HL-60 (cell line): ENCODE measurements at regions not wholly inside any gene's neighbourhood (a gene's known extent, or its start where the extent isn't known, plus 50 kb on each side); places are given as distances from the start of the nearest gene placed in this dataset.

Experiments
- DNase-seq, 2 experiments: peaks; one replicate each; pipeline ENCODE4 v3.0.0-alpha.2; 2010 to 2020; ENCODE audit warnings: low read depth in 1 of 2, low spot score in 1 of 2
- H3K27ac ChIP-seq: fragments of 250-450 bp; sonication (Bioruptor Pico); replicated peaks from 2 replicates; pipeline ENCODE4 v1.5.1; 2020; ENCODE audit warnings: mild to moderate bottlenecking, moderate library complexity
- H3K27me3 ChIP-seq: fragments of 250-450 bp; sonication (Bioruptor Pico); 2 replicates; pipeline ENCODE4 v1.5.1; 2021; ENCODE audit warnings: mild to moderate bottlenecking, moderate library complexity; ENCODE audit not compliant: insufficient read depth, poor library complexity, severe bottlenecking
- H3K4me3 ChIP-seq: replicated peaks from 2 replicates; pipeline ENCODE4 v1.5.1; 2011; ENCODE audit warnings: mild to moderate bottlenecking, control low read depth, low read length; ENCODE audit not compliant: insufficient read depth
- GABPA ChIP-seq: IDR thresholded peaks from 2 replicates; pipeline ENCODE4 v1.6.1; 2012; ENCODE audit warnings: low read depth
- POLR2AphosphoS5 ChIP-seq: IDR thresholded peaks from 2 replicates; pipeline ENCODE4 v1.6.1; 2012; ENCODE audit warnings: low read depth
- SPI1 ChIP-seq: IDR thresholded peaks from 2 replicates; pipeline ENCODE4 v1.6.1; 2012; ENCODE audit warnings: low read depth, mild to moderate bottlenecking, borderline replicate concordance
- TF ChIP-seq, protein P1 (sequence below): IDR thresholded peaks from 2 replicates; pipeline ENCODE4 v1.6.1; 2012; ENCODE audit warnings: low read depth; ENCODE audit not compliant: insufficient replicate concordance
- TF ChIP-seq, protein P2 (sequence below): IDR thresholded peaks from one replicate; pipeline ENCODE4 v1.5.1; 2011; ENCODE audit warnings: low read length, control low read depth, inconsistent platforms; ENCODE audit not compliant: insufficient read depth

DNA sequence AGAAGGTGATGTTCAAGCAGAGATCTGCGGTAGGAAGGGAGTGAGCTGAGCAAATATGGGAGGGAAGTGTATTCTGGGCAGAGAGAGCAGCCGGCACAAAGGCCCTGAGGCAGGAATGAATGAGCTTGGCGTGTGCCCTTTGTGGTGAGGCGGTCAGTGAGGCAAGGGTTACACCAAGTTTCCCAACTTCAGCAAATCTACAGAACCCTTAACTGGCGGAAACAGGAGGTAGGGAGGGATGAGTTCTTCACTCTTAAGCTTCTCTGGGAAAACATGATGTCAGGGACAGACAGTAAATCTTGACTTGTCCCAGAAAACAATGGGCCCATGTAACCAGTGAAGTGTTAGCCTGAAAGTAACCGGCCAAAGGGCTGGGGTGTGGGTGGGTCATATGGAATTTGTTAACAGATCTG lies 97.1 kb upstream of the PTPN1 start:
- H3K4me3 ChIP-seq, result no peak overlapping the region
- no peaks in the 10 kb centered on the region for H3K27me3 ChIP-seq
- peak; percentile 79 for TF ChIP-seq POLR2AphosphoS5
- TF ChIP-seq, protein P1, sequence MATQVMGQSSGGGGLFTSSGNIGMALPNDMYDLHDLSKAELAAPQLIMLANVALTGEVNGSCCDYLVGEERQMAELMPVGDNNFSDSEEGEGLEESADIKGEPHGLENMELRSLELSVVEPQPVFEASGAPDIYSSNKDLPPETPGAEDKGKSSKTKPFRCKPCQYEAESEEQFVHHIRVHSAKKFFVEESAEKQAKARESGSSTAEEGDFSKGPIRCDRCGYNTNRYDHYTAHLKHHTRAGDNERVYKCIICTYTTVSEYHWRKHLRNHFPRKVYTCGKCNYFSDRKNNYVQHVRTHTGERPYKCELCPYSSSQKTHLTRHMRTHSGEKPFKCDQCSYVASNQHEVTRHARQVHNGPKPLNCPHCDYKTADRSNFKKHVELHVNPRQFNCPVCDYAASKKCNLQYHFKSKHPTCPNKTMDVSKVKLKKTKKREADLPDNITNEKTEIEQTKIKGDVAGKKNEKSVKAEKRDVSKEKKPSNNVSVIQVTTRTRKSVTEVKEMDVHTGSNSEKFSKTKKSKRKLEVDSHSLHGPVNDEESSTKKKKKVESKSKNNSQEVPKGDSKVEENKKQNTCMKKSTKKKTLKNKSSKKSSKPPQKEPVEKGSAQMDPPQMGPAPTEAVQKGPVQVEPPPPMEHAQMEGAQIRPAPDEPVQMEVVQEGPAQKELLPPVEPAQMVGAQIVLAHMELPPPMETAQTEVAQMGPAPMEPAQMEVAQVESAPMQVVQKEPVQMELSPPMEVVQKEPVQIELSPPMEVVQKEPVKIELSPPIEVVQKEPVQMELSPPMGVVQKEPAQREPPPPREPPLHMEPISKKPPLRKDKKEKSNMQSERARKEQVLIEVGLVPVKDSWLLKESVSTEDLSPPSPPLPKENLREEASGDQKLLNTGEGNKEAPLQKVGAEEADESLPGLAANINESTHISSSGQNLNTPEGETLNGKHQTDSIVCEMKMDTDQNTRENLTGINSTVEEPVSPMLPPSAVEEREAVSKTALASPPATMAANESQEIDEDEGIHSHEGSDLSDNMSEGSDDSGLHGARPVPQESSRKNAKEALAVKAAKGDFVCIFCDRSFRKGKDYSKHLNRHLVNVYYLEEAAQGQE, result no peak
- TF ChIP-seq GABPA, result no peak
- TF ChIP-seq SPI1, result peak; percentile 63; the same call in 1 of the 2 replicates
- TF ChIP-seq, protein P2, sequence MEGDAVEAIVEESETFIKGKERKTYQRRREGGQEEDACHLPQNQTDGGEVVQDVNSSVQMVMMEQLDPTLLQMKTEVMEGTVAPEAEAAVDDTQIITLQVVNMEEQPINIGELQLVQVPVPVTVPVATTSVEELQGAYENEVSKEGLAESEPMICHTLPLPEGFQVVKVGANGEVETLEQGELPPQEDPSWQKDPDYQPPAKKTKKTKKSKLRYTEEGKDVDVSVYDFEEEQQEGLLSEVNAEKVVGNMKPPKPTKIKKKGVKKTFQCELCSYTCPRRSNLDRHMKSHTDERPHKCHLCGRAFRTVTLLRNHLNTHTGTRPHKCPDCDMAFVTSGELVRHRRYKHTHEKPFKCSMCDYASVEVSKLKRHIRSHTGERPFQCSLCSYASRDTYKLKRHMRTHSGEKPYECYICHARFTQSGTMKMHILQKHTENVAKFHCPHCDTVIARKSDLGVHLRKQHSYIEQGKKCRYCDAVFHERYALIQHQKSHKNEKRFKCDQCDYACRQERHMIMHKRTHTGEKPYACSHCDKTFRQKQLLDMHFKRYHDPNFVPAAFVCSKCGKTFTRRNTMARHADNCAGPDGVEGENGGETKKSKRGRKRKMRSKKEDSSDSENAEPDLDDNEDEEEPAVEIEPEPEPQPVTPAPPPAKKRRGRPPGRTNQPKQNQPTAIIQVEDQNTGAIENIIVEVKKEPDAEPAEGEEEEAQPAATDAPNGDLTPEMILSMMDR, result no peak
- DNase-seq, result peak; percentile 78 to 92
- H3K27ac ChIP-seq, result no peak overlapping the region

DNA sequence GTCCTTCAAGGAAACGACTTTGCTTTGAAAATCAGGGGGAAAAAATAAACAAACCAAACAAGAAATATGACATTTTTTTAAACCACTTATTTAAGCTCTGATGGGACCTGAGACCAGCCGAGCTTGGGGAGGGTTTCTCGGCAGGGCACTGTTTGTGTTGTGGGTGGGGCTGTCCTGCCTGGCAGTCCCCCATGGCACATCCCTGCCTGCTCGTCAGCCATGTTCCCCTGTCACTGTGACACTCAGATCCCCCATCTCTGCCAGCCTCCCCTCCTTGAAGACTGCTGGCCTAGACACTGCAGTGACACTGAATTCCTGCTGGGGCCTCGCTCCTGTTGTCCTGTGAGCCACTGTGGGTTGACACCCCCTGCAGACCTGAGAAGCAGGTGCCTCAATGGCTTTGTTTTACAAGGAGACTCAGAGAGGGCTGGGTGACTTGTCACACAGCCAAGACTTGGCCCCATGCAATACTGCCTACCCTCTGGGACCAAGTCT lies 95.1 kb upstream of the PTPN1 start:
- Histone ChIP-seq H3K4me3 (no peak overlapping the region), H3K27ac (no peak overlapping the region), H3K27me3 (no peaks in the 10 kb centered on the region)
- TF ChIP-seq SPI1 (no peak), POLR2AphosphoS5 (no peak), GABPA (no peak)
- TF ChIP-seq, protein P2, result no peak
- TF ChIP-seq, protein P1, result no peak
- no peak for DNase-seq

DNA sequence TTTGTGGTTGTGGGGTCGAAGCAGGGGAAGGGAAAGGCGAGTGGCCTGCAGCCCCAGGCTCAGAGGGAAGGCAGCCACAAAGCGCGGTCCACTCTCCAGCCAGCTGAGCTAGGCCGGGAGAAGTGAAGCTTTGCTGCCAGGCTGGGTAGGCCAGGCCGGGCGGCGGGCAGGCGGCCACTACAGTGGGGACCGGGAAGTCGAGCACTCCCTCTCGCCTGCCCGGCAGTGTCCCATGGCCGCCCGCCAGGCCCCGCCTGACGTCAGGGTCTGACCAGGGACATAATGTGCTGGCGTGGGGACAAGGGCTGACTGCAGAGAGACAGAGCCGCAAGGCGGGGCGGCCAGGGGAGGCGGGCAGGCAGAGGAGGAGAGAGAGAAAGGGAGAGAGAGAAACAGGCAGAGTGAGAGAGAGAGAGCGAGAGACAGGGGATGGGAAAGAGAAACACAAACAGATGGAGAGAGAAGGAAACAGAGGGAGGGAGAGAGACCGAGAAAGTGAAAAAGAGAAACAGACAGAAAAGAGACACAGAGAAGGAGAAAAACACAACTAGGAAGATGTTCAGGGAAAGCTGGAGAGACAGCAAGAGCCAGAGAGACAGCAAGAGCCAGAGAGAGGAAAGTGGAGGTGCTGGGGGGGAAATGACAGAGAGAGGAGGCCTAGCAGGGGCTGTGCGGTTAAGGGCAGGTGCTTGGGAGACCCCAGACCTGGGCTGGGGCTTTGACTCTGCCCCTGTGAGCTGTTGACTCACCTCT lies 94.5 kb upstream of the PTPN1 start:
- no peak overlapping the region for H3K27ac ChIP-seq
- no peak for DNase-seq
- no peak for TF ChIP-seq SPI1
- no peaks in the 10 kb centered on the region for H3K27me3 ChIP-seq
- H3K4me3 ChIP-seq, result no peak overlapping the region

DNA sequence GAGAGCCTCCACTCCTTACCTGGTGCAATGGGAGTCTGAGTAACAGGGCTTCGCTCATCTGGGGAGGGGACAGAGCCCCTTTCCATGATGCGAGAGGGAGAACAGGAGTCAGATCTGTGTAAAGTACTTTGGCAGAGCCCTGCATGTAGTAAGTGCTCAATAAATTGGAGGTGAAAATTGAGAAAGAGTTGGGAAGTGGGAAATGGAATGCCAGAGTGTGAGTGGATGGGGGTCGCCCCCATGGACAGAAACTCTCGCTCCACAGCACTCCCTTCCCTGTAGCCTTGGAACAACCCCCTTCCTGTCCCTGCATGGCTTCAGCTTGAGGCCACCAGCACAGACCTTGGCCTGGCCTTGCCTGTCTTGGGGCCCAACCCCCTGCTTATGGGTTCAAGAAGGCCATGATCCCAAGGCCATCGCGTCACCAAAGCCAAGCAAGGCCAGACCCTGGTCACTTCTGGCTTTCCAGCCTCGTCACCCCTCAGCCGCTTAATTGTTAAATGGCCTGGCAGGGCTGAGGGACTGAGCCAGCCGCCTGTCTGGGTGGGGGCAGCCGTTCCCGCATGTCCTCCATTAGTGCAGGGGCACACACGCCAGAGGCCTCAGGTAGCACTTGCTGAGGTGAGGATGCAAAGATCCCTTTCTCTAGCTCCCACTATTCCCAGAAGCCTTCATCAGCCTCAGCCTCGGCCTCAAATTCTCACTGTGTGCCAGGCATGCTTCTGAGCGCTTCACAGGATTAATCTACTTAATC lies 93.7 kb upstream of the PTPN1 start:
- DNase-seq, result no peak
- Histone ChIP-seq H3K27me3 (no peaks in the 10 kb centered on the region), H3K27ac (no peak overlapping the region), H3K4me3 (no peak overlapping the region)
- no peak for TF ChIP-seq SPI1
- TF ChIP-seq GABPA, result no peak
- TF ChIP-seq, protein P2, result no peak
- TF ChIP-seq, protein P1, result no peak
- TF ChIP-seq POLR2AphosphoS5, result no peak
